ENCODE measurements at regions not wholly inside any gene's neighbourhood (a gene's known extent, or its start where the extent isn't known, plus 50 kb on each side); places are given as distances from the start of the nearest gene placed in this dataset.
"Not testable (repeated sequence)": the region's sequence is repeated elsewhere in the genome, so short reads cannot be mapped to it uniquely, and the experiment has no call there.

DNA sequence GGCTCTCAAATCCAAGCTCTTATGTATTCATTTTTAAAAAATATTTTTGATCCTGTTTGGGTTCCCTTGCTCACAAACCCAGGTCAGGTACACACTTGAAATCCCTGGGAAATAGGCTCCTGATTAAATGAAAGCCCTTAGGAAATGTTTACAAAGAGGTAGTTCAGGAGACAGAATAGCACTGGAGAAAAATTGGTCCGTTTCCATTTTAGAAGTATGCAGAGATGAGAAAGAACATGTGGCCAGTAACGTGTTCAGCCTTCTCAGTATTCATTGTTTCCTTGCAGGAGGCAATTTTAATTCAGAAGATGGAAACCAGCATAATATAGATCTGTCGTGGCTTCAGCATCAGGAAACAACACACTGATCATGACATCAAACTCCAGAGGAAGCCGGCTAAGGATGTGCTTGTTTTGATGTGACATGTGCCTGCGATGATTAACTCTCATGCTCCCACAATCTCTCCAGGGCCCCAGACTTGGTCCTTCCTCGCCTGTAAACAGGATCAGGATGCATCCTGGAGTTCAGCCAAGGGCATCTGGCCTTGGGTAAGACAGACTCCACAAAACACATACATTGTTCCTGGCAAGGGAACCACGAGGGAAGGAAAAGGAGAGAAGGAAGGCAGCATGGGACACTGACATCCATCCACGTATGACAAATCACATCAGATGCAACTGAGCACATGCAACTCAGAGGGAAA is 350.5 kb upstream of the THBS1 start:
- no peak for DNase-seq

DNA sequence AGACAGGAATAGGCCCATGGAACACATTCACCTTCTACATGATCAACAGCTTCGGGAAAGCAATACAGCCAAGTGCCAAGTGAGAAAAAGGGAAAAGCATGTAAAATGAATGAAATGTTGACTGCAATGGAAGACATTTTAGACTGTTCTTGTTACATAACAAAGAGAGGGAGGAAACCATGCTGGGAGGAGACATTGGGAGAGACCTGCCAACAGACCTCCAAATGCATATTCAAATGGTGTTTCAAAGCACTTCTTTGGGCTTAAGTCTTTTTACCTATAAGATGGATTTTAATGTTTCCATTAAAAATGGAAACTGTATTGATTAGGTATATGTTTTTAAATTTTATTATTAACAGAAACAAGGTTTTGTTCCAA is 350.0 kb upstream of the THBS1 start:
- no peak for DNase-seq

DNA sequence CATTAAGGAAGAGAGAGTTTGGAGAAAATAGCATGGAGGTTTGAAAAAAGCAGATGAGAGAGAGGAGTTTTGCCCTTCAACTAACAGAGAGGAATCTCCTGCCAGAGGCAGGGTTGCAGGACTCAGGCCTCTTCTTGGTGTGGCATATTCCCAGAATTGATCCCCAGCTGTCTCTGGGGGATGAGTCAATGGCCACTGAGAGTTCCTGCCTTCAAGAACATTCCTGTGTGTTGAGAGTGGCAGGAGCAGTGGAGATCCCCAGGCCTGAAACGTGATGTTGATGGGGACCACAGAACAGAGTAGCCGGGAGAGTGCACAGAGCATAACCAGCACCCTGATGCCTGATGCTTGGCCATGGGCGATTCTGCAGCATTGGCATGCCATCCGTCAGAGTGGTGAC is 348.4 kb upstream of the THBS1 start:
- DNase-seq: no peak

DNA sequence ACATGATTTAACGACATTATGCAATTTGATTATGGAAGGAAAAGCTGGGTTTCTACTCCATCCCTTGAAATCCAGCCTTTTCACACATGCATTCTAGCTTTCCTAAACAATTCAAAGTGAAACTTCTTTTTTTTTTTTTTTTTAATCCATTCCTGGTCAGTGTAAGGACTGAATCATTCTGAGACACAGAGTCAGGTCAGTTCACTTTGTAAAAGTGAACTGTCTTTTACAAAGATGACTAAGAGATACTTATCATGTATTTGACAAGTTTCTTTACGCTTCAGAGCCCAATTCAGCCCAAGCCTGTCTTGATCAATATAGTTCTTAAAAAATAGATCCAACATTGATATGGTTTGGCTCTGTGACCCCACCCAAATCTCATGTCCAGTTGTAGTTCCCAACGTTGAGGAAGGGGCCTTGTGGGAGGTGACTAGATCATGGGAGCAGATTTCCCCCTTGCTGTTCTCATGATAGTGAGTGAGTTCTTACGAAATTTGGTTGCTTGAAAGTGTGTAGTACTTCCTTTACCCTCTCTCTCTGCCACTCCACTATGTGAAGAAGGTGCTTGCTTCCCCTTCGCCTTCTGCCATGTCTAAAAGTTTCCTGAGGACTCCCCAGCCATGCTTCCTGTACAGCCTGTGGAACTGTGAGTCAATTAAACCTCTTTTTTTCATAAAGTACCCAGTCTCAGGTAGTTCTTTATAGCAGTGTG is 345.6 kb upstream of the THBS1 start:
- no peak for DNase-seq

DNA sequence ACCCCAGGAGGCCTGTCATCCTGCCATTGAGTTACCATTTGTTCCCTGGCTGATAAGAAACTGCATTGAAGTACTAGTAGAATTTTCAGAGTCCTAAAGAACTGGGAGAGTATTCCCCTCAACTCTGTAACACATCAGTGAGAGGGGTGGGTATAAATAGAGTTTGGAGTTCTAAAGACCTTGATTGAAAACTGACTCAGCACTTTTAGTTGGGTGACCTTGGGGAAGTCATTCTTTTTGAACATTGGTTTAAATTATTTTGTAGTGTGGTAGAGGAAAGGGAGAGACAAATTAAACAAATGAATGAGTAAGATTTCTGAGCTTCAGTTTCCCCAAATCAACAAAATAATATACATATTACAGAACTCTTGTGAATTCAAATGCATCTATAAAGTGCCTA is 344.5 kb upstream of the THBS1 start:
- DNase-seq: no peak

DNA sequence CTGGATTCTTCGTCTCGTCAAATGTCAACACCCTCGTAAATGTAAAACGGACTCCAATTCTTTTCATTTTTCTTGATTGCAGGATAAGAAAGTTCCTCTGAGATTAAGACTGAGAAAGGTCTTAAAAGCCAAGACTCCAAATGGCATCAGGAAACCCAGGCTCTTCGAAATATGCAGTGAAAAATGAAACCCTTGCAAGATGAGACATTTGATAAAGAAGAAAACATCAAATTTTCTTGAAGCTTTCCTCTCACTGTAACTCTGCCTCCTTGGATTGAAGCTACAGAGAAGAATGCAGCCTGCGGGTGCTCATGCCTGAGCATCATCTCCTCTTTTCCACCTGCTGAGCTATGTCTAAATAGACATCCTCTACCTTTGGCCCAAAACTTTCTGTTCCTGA is 342.4 kb upstream of the THBS1 start:
- DNase-seq: no peak

DNA sequence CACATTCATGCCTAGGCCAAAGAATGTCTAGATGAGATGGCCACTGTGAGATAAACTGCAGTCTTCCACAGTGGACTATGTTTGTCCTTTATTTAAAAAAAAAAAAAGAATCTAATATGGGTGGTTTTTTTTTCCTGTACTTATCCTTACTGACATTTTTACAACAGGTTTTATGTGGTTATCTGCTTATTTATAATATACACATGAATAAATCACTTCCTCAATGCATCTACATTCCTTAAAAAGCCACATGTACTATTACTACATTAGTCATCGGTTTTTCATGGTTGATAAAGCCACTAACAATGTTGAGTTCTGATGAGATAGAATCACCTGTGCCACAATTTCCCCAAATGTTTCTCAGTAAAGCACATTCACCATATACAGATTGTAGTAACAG is 341.3 kb upstream of the THBS1 start:
- DNase-seq: no peak

DNA sequence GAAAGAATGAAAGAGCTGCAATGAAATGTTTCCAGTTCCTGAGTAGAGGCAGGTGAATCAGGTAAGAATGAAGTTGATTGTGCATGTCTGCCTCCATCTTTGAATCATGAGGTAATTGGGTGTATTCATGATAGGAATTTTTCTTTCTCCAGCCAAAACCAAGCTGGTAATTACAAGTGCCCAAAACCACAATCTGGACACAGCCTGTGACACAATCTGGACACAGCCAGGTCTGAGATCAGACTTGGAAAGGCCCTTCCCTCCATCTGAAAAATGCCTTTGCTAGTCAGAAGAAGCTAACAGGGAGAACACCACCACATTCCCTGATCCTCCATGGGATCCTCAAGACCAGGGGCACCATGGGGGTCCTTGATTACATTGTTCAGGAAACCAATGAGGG is 338.5 kb upstream of the THBS1 start:
- DNase-seq: no peak

DNA sequence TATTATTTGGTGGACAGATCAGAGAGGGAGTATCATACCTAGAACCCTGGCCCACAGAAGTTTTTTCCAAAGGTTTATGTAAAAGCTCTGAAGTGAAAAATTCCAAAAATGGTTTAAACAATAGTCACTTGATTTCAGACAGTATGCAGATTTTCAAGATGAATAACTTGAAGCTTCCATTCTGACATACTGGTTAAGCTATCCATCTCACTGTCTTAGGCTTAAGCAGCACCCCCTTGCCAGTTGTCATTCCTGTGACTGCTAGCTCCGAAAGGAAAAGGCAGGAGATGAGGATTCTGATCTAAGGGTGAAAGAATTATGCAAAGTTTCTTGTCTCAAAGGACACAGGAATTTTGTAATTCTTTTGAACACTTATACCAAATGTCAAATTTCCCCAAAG is 337.5 kb upstream of the THBS1 start:
- DNase-seq: no peak

DNA sequence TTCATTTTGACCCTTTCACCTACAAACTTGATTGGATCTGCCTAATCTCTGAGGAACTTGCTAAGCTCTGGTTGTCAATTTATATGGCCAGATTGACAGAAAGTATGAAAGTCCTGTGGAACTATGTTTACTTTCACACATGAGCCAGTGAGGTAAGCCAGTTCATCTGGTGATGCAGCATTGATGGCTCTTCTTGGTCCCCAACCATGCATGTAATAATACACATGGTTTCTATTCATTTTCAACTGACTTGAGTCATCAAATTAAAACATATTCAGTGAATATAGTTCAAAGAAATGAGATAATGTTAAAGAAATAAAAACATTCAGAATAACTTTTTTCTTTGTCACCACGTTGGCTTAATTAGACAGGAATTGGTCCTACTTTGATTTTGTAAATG is 336.1 kb upstream of the THBS1 start:
- DNase-seq: no peak

DNA sequence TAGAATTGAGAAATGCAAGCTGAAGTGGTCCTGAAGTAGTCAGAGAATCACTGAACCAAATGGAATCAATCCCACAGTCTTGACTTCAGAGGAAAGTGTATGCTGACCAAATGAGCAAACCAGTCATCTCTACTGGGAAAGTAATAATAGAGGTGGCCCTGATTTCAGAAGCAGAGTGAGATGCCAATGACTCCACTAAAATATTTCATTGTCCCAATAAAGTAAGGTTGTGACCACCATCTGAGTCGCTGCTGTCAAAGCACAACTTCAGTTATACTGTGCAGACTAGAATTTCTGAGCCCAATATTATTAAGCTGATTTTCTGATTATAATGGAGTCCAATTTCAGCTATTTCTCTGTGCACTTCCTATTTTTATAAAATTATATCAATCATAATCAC is 334.4 kb upstream of the THBS1 start:
- no peak for DNase-seq

DNA sequence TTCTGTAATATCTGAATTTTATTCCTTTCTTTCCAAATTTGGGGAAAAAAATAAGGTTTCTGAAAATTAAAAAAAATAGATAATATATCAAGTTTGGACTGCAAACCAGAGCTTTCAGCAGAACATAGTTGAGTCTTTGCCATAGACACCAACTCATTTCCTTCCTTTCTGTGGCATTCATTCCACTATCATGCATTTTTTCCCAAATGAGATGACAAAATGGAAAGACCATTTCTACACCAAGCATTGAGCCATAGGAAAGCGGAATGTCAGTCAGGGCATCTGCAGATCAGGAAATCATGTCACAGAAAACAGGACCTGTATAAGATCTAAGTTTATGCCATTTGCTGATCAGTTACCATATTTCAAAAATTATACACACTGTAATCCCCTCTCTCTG is 333.3 kb upstream of the THBS1 start:
- no peak for DNase-seq

DNA sequence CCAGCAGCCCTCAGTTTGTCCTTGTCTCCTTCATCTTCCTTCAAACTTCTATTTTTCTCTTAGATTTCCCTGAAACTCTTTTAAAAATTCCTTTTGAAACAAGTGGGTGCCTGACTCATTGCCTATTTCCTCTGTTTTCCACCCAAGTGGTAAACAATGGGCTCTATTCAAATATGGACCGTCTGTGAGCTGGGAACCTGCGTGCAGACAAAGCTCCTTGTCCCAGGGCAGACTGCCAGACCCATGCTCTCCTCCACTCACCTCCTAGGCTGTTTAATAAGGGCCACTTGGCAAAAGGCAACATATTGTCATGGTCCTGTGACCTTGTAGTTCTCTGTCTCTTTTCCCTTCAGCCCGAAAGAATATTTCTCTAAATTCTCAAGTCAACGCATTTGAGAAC is 332.7 kb upstream of the THBS1 start:
- DNase-seq: no peak

DNA sequence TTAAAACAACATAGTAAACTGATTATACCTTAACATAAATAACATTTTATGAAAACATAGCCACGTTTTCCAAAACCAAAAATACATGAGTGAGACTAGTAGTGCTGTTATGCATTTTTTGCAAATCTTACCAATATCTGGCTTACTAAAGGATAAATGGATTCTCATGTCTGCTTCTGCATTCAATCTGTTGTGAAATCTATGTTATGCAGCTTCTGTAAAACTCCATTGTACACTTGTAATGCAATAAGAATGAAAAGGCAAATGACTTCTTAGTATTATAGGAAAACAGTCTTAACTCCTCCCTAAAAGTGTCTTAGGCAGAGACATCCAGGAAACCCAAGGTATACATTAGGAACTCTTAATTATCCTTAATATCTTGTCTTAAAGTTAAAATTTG is 330.9 kb upstream of the THBS1 start:
- no peak for DNase-seq

DNA sequence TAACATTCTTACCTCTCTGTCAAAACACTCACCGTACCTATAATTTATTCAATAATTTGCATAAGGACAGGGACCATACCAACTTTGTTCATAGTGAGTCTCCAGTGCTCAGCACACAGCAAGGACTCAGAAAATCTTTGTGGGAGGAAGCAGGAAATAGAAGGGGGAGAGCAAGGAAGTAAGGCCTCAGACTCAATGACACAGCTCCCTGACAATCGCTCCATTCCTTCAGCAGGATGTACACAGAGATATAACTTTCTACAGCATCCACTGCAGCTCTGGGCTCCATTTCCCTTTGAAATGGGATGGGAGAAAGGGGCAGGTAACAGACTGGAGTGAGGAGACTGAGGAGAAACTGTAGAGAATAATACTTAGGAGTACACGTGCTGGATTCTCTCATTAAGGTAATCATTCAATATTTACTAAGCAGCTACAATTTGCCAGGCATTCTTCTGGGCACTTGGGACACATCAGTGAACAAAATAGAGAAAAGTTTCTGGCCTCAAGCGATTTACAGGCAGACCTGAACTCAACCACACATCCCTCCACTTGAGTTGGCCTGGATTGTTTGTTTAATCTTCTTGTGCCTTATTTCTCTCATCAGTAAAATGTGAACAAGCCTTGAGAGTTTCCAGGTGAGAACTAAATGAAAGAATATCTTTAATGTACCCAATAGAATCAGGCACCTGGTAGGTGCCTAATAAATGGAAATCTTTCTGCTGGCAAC is 330.3 kb upstream of the THBS1 start:
- DNase-seq: no peak

DNA sequence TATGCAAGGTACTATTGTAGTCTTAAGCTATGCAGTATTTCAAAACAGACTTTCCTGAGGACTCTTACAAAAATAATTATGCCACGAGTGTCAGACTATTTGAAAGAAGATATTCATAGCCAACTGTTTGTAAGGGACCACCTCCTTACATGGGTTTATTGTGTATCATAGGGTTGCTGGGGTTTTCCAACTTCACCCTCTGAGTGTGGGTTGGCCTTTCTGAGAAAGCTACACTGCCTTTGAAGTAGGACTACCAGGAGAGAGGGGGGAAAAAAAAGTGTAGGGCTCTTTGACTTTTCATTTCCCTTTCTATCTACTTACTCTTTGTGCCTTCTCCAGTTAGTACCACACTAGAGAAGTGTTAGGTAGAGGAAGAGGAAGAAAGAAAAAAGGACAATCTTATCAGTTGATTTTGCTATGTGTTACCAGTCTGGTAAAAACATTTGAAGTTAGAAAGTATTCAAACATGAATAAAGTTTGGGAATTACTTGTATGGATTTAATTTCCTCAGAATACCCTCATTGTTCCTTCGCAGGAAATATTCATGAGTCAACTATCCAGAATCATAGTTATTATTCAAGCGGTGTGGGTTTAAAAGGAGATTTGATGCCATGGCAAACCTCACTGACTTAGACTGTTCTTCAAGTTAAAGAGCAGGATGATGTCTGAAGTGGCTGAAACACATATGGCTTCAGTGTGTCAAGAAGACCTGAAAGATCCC is 329.3 kb upstream of the THBS1 start:
- DNase-seq: no peak

DNA sequence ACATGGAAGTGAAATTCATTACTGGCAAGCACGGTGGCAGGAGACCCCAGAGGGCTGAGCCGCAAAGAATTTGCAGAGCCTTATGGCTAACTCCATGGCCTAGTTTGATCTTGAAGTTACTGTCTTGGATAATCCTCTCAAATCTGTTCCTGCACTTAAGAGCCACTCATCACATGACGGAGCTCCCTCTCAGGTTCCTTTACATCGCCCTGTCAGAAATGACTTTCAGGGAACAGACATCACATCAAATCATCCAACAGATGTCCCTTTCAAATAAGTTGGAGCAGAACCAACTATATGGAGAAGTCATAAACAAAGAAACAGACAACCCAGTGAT is 328.8 kb upstream of the THBS1 start:
- no peak for DNase-seq

DNA sequence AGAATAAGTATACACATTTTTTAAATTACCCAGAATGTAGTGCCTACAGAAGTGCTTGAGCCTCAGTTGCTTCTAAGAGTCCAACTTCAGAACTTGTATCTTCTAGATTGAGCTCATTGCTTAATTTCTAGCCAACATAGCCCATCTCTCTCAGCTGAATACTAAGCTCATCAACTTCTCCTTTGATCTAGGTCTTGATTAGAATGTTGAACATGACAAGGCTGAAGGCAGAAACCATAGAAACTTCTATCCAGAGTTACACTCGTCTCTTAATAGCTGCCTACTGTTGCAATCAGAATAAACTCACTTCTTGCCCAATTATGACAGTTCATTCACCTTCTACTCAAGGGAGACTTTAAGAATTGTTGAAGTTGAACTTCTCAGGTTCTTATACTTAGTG is 327.3 kb upstream of the THBS1 start:
- no peak for DNase-seq

DNA sequence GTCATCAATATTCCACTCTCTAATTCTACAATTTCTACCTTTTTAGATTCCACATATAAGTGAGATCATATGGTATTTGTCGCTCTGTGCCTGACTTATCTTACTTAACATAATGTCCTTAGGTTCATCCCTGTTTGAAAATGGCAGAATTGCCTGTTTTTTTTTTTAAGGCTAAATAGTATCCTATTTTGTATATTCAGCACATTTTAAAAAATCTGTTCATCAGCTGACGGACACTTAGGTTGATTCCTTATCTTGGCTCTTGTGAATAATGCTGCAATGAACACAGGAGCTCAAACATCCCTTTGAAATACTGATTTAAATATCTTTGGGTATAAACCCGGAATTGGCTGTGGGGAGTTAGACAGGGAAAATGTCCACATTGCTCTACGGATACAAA is 326.7 kb upstream of the THBS1 start:
- DNase-seq: no peak

DNA sequence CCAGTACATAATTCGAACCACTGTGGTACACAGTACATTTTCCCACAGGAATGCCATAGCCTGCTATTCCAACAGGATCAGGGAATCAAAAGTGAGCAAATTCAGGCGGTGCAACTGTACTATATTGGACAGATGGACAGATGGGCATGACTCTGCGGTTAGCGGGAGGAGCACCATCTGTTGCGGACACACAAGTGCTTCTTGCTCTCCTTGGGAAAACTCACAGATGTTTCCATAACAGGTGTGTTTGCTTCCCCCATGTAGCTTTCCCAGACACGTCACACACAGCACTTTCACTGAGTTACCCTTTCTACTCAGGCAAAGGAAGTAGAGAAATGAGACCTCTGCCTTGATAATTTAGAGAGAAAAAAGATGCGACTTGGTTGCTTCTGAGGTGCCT is 325.1 kb upstream of the THBS1 start:
- peak; percentile 34 for DNase-seq

DNA sequence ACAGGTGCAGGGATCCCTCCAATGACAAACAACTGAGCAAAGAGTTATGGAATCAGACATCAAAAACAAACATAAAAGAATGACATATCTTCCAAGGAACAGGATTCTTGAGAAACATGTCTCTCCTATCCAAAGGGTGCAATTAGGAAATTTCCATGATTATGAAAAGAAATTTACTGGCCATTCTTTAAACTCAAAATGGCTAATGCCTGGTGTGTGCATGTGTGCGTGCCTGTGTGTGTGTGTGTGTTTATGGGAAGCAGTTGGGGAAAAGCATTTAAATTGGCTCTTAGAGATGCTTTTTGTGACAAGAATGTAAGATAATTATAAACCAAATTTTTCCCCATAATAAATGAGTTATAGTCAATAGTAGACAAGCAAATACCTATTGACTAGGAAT is 320.5 kb upstream of the THBS1 start:
- no peak for DNase-seq

DNA sequence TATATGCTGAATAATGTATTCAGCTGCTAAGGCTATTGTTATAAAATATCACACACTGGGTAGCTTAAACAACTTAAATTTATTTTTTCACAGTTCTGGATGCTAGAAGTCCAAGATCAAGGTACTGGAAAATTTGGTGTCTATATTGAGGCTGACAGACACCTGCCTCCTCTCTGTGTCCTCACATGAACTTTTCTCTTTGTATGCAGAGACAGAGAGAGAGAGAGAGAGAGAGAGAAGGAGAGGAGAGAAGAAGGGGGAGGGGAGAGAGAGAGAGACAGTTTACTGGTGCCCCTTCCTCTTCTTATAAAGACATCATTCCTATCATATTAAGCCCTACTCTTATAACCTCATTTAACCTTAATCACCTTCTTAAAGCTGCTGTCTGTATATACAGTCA is 320.1 kb upstream of the THBS1 start:
- DNase-seq: no peak

DNA sequence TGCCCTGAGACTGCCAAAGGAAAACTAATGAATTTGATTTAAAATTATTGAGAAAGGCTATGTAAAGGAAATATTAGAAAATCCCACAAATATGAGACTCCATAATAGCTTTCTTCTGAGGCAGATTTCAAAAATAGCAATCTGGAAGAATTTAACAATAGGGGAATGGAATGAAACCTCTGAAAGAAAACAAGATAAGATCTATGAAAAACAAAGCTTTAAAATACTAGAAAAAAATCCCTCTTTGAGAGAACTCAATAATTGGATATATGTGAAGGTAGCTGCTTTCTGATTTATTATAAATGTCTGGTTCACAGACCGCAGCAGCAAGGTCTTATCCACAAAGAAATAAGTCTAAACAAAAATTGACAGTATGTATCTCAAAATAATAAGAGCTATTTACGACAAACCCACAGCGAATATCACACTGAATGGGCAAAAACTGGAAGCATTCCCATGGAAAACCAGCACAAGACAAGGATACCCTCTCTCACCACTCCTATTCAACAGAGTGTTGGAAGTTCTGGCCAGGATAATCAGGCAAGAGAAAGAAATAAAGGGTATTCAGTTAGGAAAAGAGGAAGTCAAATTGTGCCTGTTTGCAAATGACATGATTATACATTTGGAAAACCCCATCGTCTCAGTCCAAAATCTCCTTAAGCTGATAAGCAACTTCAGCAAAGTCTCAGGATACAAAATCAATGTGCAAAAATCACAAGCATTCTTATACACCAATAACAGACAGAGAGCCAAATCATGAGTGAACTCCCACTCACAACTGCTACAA is 319.3 kb upstream of the THBS1 start:
- DNase-seq: not testable (repeated sequence)

Measured in NCI-H1694 treated with DMSO at 0.1 percent for 48 hours (cell line).